T-helper 17 cell (primary cell): ENCODE measurements at regions not wholly inside any gene's neighbourhood (a gene's known extent, or its start where the extent isn't known, plus 50 kb on each side); places are given as distances from the start of the nearest gene placed in this dataset.
"Not testable (repeated sequence)": the region's sequence is repeated elsewhere in the genome, so short reads cannot be mapped to it uniquely, and the experiment has no call there.

Source experiments
- ATAC-seq: fragments of 150-1000 bp; cut with Tn5 transposase; 2 replicates; pipeline ENCODE4 v1.10.0; 2021; ENCODE audit warnings: mild to moderate bottlenecking, moderate library complexity
- DNase-seq, 3 donors: peaks; one replicate each; pipeline versions ENCODE4 v3.0.0 to v3.0.0-alpha.2; 2020 to 2021
- H3K9me3 ChIP-seq: one replicate; pipeline ENCODE4 v1.7.0; 2013; ENCODE audit warnings: low read length, mild to moderate bottlenecking; ENCODE audit not compliant: control insufficient read depth, poor library complexity, severe bottlenecking
- H3K27ac Mint-ChIP-seq: one replicate; pipeline ENCODE4 v1.8.0; 2022; ENCODE audit warnings: mild to moderate bottlenecking, moderate library complexity, mixed read lengths
- H3K27me3 Mint-ChIP-seq: one replicate; pipeline ENCODE4 v1.8.0; 2022; ENCODE audit warnings: mixed read lengths
- H3K36me3 Mint-ChIP-seq: one replicate; pipeline ENCODE4 v1.8.0; 2022; ENCODE audit warnings: low read depth, mixed read lengths
- H3K4me1 Mint-ChIP-seq: one replicate; pipeline ENCODE4 v1.8.0; 2022; ENCODE audit warnings: mild to moderate bottlenecking, mixed read lengths
- H3K4me3 Mint-ChIP-seq: one replicate; pipeline ENCODE4 v1.8.0; 2022; ENCODE audit warnings: mild to moderate bottlenecking, moderate library complexity, mixed read lengths

DNA sequence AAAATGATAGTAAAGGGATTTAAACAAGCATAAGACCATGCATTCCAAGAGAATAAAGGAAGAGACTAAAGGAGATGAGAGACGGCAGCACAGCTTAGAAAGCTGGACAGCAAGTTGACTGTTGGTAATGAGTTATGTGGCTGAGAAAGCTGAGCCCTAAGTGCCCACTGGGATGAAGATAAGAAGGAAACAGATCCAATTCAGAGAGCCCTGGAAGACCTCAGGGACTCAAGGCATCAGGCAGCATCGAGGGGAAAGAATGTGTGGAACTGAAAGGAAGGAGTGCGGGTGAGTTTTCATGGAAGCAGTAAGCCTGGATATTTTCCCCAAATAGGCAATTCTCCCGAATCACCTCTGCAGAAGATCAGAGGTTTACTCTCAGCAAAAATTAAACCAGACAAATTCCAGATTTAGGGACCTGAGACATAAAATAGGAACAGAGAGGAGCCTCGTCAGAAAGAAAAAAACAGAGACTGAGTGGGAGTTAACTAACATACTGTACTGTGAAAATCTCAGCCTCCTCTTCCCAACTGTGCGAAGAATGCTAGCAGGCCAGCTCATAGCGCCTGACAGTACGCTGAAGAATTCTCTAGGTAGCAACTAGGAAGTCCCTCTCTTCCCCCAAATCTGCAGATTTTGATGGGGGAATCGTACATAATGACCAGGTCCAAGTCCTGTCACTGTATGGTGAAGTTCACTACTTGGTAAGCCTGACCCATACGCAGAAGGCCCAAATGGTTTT, 187.7 kb upstream of the TAPT1 start:
- H3K27ac Mint-ChIP-seq = no peak overlapping the region
- H3K36me3 Mint-ChIP-seq = no peaks in the 10 kb centered on the region
- H3K4me1 Mint-ChIP-seq = no peaks in the 10 kb centered on the region
- peaks cover 9% of the 10 kb centered on the region for H3K27me3 Mint-ChIP-seq
- ATAC-seq (no peak), DNase-seq (no peak)
- H3K9me3 ChIP-seq = no peaks in the 10 kb centered on the region
- no peak overlapping the region for H3K4me3 Mint-ChIP-seq

DNA sequence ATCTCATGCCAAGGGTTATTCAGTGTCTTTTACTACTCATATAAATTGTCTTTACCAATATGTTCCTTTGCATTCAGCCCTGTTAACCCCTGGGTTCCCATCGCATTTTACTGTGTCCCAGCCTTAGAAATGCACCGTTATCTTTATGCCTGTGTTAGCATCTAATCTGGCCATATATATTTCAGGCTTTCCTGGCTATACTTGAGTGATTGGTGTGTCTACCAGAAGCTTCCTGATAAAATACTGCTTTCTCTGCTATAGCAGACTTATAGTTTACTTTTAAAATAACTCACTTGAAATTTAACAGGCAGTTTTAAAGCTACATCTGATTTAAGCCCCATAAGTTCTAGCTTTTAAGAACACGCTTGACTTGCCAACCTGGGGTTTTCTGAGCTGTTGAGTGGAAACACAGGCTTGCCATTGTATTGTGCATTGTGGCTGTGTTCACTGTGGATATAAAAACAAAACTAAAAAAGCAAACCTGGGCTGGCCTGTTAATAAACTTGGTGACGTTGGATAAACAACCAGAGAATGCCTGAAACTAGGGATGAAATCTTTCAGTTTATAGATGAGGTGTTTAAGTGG, 185.3 kb upstream of the TAPT1 start:
- peaks cover 9% of the 10 kb centered on the region for H3K27me3 Mint-ChIP-seq
- H3K4me3 Mint-ChIP-seq = no peak overlapping the region
- ATAC-seq = no peak
- H3K4me1 Mint-ChIP-seq = no peaks in the 10 kb centered on the region
- H3K27ac Mint-ChIP-seq = no peak overlapping the region
- H3K36me3 Mint-ChIP-seq = no peaks in the 10 kb centered on the region
- H3K9me3 ChIP-seq = no peaks in the 10 kb centered on the region
- DNase-seq = no peak

DNA sequence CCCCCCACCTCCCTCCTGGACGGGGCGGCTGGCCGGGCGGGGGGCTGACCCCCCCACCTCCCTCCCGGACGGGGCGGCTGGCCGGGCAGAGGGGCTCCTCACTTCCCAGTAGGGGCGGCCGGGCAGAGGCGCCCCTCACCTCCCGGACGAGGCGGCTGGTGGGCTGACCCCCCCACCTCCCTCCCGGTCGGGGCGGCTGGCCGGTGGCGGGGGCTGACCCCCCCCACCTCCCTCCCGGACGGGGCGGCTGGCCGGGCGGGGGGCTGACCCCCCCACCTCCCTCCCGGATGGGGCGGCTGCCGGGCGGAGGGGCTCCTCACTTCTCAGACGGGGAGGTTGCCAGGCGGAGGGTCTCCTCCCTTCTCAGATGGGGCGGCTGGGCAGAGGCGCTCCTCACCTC, 166.9 kb upstream of the TAPT1 start:
- not testable (repeated sequence) for H3K4me3 Mint-ChIP-seq, H3K9me3 ChIP-seq, H3K27me3 Mint-ChIP-seq, DNase-seq, H3K4me1 Mint-ChIP-seq, H3K36me3 Mint-ChIP-seq, H3K27ac Mint-ChIP-seq, ATAC-seq

DNA sequence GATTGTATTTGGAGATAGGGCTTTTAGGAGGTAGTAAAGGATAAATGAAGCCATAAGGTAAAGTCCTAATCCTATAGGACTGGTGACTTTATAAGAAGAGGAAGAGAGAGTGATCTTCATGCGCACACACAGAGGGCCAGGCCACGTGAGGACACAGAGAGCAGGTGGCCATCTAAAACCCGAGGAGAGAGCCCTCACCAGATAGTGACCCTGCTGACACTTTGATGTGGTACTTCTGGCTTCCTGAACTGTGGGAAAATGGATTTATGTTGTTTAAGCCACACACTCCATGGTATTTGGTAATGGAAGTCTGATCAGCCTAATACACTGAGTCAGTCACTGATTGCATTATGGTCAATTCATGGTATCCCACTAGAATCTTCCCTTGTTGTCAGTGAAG, 164.9 kb upstream of the TAPT1 start:
- DNase-seq (no peak), ATAC-seq (no peak)
- Mint-ChIP-seq H3K4me3 (no peak overlapping the region), H3K36me3 (no peaks in the 10 kb centered on the region), H3K27me3 (peaks cover 13% of the 10 kb centered on the region), H3K27ac (no peak overlapping the region), H3K4me1 (no peaks in the 10 kb centered on the region)
- no peaks in the 10 kb centered on the region for H3K9me3 ChIP-seq

DNA sequence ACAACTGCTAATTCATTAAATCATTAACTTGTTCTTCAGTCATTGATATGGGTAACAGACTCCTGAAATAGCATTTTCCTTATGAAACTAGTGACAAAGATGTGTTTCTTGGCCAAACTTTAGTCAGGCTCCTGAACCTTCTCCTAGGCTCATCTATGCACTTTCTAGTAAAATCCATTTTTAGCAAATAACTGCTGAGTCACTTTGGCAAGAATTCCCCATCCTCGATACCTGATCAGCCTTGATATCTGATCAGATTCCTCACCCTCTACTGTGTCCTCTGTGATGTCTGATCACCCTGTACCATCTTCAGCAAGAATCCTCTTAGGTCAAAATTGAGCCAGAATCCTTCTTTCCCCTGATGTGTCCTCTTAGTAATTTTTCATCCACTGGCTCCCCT, 161.2 kb upstream of the TAPT1 start:
- no peaks in the 10 kb centered on the region for H3K4me1 Mint-ChIP-seq
- H3K36me3 Mint-ChIP-seq = no peaks in the 10 kb centered on the region
- no peak for DNase-seq
- no peak overlapping the region for H3K4me3 Mint-ChIP-seq
- H3K9me3 ChIP-seq = no peaks in the 10 kb centered on the region
- no peak overlapping the region for H3K27ac Mint-ChIP-seq
- peaks cover 17% of the 10 kb centered on the region for H3K27me3 Mint-ChIP-seq
- no peak for ATAC-seq

DNA sequence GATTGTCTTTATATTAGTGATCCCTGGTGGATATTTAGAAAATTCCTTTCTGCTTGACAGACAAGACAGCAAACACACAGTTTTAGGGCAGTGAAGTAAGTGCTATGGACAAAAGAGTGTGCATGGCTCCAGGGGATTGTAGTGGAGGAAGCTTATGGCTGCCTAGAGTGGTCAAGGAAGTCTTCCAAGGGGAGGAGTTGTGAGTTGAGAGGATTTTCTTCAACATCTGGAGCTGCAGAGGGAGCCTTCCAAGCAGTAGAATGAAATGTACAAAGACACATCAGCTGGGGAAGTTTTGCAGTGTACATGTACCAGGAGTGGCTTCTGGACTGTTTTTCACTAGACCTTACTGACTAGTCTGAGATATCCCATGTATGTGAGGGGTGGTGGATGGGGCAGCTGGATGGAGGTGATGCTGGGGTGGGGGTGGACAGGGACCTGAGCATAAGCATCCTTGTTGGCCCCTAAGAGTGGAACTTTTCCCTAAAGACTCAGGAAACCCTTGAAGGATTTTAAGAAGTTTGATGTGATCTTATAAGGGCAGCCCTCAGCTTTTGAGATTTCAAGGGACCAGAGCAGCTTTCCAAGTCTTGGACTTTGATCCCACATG, 160.5 kb upstream of the TAPT1 start:
- no peak overlapping the region for H3K27ac Mint-ChIP-seq
- no peaks in the 10 kb centered on the region for H3K4me1 Mint-ChIP-seq
- H3K4me3 Mint-ChIP-seq = no peak overlapping the region
- H3K9me3 ChIP-seq = no peaks in the 10 kb centered on the region
- no peaks in the 10 kb centered on the region for H3K36me3 Mint-ChIP-seq
- peaks cover 17% of the 10 kb centered on the region for H3K27me3 Mint-ChIP-seq
- DNase-seq = no peak
- ATAC-seq = no peak

DNA sequence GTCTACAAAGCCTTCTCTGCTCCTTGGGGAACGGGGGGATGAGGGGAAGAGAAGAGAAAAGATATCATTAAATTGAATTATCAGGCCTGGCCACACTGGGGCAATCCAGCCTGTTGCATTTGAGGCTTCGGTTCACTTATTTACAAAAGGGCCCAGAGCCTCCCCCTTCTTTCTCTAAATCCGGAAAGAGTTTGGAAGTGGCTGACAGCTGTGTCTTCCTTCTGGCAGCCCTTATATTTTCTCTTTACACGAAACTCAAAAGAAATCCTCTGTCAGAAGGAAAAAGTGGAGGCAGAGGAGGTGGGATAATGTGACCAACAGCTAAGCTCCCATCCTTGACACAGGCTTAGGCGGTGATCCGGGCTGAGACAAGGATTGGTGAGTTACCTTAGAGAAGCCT, 158.3 kb upstream of the TAPT1 start:
- H3K27ac Mint-ChIP-seq = no peak overlapping the region
- ATAC-seq (no peak), DNase-seq (no peak)
- no peaks in the 10 kb centered on the region for H3K36me3 Mint-ChIP-seq
- H3K4me3 Mint-ChIP-seq = no peak overlapping the region
- peaks cover 18% of the 10 kb centered on the region for H3K27me3 Mint-ChIP-seq
- H3K4me1 Mint-ChIP-seq = no peaks in the 10 kb centered on the region
- no peaks in the 10 kb centered on the region for H3K9me3 ChIP-seq

DNA sequence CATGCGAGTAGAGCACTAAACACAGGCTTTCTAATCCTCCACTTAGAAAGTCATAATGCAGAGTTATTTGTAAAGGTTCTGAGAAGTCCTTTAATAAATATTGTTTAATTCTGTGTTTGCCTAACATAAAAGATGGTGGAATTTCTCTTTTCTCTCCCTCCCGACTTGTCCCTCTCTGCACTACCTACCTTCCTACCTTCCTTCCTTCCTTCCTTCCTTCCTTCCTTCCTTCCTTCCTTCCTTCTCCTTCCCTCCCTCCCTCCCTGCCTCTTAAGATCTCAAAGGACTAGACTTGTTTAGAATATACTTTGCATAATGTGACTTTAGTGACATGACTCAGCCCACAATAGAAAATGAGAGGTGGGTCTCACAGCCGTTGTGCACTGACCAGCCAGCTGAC, 156.3 kb upstream of the TAPT1 start:
- H3K27ac Mint-ChIP-seq = no peak overlapping the region
- H3K36me3 Mint-ChIP-seq = peaks cover 2% of the 10 kb centered on the region
- no peak for DNase-seq
- peaks cover 21% of the 10 kb centered on the region for H3K27me3 Mint-ChIP-seq
- H3K4me1 Mint-ChIP-seq = no peaks in the 10 kb centered on the region
- no peak for ATAC-seq
- H3K4me3 Mint-ChIP-seq = no peak overlapping the region
- no peaks in the 10 kb centered on the region for H3K9me3 ChIP-seq

DNA sequence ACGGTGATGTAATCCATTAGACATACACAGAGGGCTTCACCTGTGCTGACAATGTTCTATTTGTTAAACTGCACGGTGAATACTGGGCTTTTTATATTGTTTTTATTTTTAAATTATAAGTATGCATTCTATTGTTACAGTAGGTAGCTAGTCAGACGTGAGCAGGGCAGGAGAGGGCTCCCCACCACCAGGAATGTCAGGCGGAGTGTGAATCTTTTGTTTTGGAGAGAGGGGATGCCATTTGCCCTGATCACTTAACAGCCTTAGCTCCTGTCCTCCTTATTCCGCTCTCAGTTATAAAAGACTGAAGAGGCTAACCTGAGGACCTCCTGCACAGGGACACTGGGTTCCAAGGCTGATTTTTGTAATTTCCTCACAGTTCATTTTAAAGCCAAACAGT, 151.6 kb upstream of the TAPT1 start:
- H3K27me3 Mint-ChIP-seq = peaks cover 10% of the 10 kb centered on the region
- no peaks in the 10 kb centered on the region for H3K9me3 ChIP-seq
- H3K27ac Mint-ChIP-seq = no peak overlapping the region
- no peak overlapping the region for H3K4me3 Mint-ChIP-seq
- ATAC-seq (no peak), DNase-seq (no peak)
- peaks cover 2% of the 10 kb centered on the region for H3K36me3 Mint-ChIP-seq
- H3K4me1 Mint-ChIP-seq = no peaks in the 10 kb centered on the region

DNA sequence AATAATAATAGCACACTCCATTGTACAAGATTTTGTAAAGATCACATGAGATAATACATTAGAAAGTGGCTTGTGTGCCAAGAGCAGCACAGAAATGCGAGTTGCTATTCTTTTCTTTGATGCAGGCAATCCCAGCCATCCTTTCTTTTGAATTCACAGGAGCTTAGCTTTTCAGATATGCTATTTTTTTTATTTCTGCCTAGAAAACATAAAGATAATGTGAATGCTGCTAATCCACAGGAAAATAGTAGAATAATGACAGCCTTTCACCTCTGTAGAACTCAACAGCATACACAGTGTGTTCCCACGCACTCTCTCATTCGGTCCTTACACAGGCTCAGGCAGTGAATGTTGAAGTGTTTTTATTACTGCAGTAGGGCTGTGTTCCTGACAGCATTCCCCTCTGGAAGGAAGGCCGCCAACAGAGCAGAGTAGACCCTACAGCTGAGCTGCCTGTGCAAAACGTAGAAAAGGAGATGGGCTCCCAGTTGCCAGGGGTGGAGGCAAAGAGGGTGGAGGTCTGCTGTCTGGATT, 138.8 kb upstream of the TAPT1 start:
- Mint-ChIP-seq H3K36me3 (no peaks in the 10 kb centered on the region), H3K27me3 (no peaks in the 10 kb centered on the region), H3K4me1 (no peaks in the 10 kb centered on the region), H3K27ac (no peak overlapping the region), H3K4me3 (no peak overlapping the region)
- H3K9me3 ChIP-seq = no peaks in the 10 kb centered on the region
- no peak for DNase-seq
- ATAC-seq = no peak

DNA sequence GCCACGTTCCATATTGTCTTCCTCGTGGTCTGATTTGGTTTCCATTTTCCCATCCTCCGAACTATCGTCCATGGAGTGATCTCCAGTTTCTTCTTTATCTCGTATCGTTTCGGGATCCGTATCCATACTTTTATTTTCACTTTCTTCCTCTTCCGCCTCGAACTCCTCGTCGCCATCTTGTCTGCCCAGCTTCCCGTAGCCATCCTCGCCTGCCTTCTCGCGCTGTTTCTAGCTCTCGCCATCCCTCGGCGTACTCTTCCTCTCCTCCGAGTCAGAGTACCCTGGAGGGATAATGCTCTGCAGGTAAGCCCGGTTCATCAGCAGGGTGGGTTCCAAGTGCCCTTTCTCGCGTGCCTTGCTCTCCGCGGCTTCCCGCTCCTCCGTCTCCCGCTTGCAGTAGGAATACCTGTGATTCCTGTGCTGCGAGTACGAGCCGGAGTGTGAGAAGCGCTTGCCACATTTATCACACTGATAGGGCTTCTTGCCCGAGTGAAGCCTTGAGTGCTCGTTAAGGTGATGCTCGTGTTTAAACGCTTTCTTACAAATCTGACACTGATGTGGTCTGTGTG, 134.5 kb upstream of the TAPT1 start:
- Mint-ChIP-seq H3K4me3 (no peak overlapping the region), H3K27ac (no peak overlapping the region), H3K36me3 (no peaks in the 10 kb centered on the region), H3K27me3 (no peaks in the 10 kb centered on the region), H3K4me1 (no peaks in the 10 kb centered on the region)
- no peak for DNase-seq
- no peak for ATAC-seq
- H3K9me3 ChIP-seq = no peaks in the 10 kb centered on the region

DNA sequence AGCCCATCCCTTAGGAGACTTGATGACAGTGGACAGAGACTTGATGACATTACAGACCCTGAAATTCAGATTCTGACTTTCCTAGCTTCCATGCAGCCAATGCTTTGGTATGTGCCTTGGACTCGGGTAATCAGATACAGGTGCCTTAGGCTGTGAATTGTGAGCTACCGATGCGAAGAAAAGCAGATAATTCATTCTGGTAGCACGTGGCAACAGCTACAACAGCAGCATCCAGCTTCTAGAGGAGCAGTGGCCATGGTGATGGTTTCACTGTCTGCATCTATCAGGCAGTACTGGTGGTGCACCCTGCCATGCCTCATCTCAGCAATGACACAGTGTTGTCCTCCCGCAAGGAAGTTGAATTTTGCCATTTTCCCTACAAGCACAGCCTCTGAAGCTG, 126.9 kb upstream of the TAPT1 start:
- no peak for ATAC-seq
- H3K36me3 Mint-ChIP-seq = no peaks in the 10 kb centered on the region
- no peak for DNase-seq
- H3K27ac Mint-ChIP-seq = no peak overlapping the region
- no peak overlapping the region for H3K4me3 Mint-ChIP-seq
- H3K9me3 ChIP-seq = no peaks in the 10 kb centered on the region
- H3K27me3 Mint-ChIP-seq = peaks cover 5% of the 10 kb centered on the region
- no peaks in the 10 kb centered on the region for H3K4me1 Mint-ChIP-seq

DNA sequence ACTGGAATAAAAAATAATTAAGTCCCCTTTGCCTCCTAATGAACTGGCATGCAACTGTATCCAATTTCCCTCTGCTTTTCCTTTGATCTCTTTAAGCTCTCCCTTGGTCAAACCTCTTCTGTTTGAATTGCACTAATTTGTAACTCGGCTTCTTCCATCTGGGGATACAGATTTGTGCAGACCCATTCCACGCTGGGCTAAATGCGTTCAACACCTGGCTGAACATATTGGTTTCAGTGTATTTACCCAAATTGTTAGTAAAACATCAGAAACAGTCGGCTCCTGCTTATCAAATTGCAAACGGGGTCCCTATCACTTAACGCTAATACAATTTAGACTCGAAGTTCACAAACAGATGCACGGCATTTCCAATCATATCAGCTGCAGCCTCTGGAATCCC, 124.9 kb upstream of the TAPT1 start:
- peaks cover 13% of the 10 kb centered on the region for H3K27me3 Mint-ChIP-seq
- ATAC-seq (no peak), DNase-seq (no peak)
- H3K9me3 ChIP-seq = no peaks in the 10 kb centered on the region
- no peak overlapping the region for H3K27ac Mint-ChIP-seq
- no peaks in the 10 kb centered on the region for H3K36me3 Mint-ChIP-seq
- H3K4me1 Mint-ChIP-seq = no peaks in the 10 kb centered on the region
- H3K4me3 Mint-ChIP-seq = no peak overlapping the region
